ENCODE measurements at regions not wholly inside any gene's neighbourhood (a gene's known extent, or its start where the extent isn't known, plus 50 kb on each side); places are given as distances from the start of the nearest gene placed in this dataset.

DNA sequence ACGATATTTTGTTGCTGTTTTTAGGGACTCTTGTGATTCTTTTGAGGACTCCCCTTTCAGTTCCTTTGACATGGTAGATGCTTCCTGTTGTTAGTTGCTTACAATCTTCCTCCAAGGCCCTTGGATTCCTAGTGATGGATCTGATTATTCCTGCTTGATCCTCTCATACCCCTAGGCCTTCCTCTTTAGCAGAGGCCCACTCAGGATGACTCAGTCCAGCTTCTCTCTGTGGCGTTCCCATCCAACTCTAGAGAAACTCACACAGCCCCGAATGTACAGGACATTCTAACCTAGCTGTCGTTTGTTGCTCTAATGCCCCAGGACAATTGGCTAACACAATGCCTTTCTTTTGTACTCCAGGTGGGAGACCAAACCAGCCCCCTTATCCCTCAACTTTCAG lies 191.4 kb downstream of the POSTN start:
- no peak for DNase-seq (ENCODE audit: low spot score)

- no peak for DNase-seq (ENCODE audit: low spot score)
These were observed 192.5 kb downstream of the POSTN start for GRCh38 chr13:37406031-37406430.

- no peak for DNase-seq (ENCODE audit: low spot score)
These were observed 194.6 kb downstream of the POSTN start for GRCh38 chr13:37403776-37404527.

DNA sequence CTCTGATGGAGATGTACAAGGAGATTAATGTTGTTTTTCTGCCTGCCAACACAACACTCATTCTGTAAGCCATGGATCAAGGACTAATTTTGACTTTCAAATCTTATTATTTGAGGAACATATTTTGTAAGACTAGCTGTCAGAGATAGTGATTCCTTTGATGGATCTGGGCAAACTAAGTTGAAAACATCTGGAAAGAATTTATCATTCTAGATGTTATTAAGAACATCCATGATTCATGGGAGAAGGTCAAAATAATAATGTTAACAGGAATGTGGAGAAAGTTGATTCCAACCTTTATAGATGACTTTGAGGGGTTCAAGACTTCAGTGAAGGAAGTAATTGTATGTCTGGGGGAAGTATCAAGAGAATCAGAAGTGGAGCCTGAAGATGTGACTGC lies 196.8 kb downstream of the POSTN start:
- DNase-seq (ENCODE audit: low spot score), result no peak

DNA sequence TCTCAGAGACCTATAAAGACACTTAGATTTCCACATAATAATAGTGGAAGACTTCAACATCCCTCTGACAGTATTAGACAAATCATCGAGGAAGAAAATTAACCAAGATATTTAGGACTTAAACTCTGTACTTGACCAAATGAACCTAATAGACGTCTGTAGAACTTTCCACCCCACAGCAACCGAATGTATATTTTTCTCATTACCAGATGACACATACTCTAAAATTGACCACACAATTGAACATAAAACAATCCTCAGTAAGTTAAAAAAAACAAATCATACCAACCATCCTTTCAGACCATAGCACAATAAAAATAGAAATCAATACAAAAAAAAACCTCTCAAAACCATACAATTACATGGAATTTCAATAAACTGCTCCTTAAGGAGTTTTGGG lies 201.0 kb downstream of the POSTN start:
- no peak for DNase-seq (ENCODE audit: low spot score)

DNA sequence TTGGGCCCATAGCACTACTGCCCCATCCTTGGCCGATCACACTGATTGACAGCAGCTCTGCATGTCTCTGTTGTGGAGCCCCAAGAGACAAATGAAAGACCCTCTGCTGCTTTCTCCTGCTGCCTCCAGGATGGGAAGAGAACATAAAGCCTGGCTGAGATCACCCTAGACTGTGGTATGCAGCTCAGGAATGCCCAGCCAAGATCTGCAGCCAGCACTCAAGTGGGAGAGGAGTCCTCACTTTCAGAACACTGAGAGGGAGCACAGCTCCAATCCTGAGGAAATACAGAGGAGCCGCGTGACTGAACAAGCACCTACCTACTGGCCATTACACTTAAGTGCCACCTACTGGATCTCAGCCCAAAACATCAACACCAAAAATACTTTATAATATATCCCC lies 203.0 kb downstream of the POSTN start:
- no peak for DNase-seq (ENCODE audit: low spot score)

DNA sequence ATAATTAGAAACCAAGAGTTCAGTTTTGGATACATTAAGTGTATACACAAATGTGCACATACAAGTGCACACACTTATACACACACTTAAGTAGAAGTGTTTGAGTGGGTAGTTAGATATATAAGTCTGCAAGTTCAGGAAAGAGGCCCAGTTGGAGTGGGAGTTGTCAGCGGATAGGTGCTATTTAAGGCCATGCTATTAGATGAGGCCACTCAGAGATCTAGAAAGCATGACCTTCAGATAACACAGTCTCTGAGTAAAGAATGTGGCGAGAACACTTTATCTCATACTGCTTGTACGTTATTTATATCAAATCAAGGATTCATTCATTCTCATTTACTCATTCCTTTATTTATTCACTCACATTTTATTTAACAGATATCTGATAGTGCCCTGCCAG lies 206.2 kb downstream of the POSTN start:
- no peak for DNase-seq (ENCODE audit: low spot score)

DNA sequence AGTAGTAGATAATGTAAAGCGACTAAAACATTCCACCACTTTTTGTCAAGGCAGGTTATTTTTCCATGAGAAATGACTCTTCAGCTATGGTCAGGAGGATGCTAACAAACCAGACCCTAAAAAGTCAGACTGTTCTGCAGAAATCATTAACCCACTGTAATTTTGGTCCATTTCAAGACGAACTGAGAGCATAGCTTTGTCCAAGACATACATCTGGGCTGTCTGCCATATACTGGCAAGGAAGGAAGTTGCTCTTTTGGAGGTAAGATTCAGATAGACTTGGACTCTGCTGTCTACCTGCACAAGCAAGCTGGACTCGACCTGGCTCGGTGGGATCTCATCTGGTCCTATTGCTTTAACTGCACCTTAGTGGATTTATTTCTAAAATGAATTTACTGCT lies 207.8 kb downstream of the POSTN start:
- DNase-seq (ENCODE audit: low spot score), result no peak

- no peak for DNase-seq (ENCODE audit: low spot score)
These were observed 212.5 kb downstream of the POSTN start for GRCh38 chr13:37385956-37386670.

DNA sequence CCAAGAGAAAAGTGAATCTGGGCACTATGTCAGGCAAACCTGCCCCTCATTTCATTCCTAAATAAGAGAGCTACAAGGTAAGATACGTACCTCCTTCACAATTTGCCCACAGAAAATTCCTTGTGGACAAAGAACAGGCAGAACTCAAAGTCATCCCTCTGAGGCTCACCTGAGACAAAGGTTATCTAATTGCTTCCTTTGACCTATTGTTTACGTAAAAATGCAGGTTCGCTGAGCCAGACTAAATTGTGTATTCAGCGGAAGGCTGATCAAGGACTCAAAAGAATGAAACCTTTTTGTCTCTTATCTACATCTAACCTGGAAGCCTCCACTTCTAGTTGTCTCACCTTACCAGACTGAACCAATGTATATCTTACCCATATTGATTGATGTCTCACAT lies 213.3 kb downstream of the POSTN start:
- DNase-seq (ENCODE audit: low spot score), result no peak

DNA sequence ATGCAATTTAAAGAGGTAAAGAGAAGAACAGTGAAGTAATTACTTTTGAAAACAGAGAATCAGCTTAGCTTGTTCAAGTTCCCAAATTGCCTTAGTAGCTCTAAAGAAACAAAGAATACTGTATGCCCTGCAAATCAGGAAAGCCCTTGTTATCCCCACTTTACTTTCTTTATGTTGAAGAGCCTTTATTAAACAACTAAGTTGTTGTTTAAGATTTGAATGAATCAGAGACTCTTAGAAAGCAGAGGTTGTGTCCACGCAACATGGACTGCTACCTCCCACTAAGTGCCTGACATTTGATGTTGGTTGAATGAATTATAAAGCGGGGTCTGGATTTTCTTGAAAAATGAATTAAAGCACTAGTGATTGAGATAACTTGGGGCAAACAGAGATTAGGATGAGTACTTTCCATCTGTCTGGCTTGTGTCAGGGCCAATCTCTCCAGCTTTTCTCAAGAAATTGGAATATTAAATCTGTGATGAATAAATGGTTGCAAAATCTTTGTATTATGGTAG lies 214.7 kb downstream of the POSTN start:
- no peak for DNase-seq (ENCODE audit: low spot score)

DNA sequence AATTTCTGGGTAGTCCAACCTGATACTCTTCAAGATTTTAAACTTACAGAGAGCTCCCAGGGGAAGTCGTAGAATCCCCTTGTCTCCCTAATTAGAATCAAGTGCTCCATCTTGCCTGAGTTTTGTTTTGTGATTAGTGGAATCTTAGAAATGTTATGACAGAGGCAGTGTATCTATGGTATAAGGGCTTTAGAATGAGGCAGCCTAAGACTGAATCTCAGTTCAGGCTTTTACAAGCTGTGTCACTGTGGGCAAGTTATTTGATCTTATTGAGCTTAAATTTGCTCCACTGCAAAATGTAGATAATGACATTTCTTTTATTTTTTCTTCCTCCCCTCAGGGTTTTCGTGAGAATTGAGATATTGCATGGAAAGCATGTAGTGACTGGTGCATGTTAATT lies 215.5 kb downstream of the POSTN start:
- no peak for DNase-seq (ENCODE audit: low spot score)

- DNase-seq (ENCODE audit: low spot score), result no peak
These were observed 216.4 kb downstream of the POSTN start for GRCh38 chr13:37382146-37382545.

DNA sequence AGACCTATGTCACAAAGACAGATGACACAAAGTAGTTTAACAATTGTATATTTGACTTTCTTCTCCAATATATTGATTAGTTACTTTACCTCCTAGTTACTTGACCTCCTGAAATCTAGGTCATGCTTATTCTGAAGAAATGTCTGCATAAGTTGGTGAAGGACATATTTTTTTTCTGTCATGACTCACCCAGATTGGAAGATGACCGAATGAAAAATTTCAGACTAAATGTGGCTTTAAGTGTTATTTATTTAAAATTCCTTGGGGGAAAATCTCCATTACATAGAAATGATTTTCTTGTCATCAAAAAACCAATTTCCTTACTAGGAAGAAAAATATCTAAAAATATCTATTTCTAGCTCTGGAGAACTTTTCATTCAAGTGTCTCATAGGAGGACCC lies 217.1 kb downstream of the POSTN start:
- DNase-seq (ENCODE audit: low spot score), result no peak

GRCh38 chr13:37379841-37380240 lies 218.7 kb downstream of the POSTN start:
- no peak for DNase-seq (ENCODE audit: low spot score)

GRCh38 chr13:37375724-37376123 lies 222.8 kb downstream of the POSTN start:
- no peak for DNase-seq (ENCODE audit: low spot score)

DNA sequence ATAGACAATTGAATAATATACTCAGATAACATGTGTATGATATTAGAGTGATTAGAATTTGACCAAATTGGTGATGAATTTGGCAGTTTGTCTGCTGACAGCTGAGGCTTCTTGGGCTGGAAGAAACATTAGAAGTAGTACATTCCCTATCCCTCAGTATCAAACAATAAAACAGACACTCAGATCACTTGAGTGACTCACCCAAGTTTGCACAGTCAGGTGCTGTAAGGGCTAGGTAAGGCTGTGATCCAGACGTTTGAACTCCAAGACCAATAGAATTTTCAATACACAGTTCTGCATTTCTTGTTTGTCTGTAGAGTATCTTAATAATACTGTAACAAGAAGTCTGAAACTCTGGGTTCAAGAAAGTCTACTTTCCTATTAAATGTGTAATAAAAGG lies 223.5 kb downstream of the POSTN start:
- no peak for DNase-seq (ENCODE audit: low spot score)

- DNase-seq (ENCODE audit: low spot score), result no peak
These were observed 229.0 kb downstream of the POSTN start for GRCh38 chr13:37369616-37370015.

DNA sequence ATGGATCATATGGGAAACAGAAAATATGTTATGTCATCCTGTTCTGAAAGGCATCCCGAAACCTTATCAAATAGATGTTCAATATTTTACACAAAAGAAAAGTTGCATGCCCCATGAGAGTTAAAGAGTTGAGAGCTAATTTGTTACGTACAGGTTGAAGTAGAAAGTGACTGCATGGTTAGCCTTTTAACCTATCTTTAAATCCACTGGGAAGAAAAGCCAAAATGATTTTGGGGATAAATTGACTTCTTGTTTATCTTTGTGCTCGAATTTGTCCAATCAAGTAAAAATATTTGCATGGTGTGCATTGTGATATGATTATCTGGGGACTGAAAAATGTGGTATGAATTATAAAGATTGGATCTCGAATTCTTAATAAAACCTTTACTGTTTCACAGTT lies 230.1 kb downstream of the POSTN start:
- DNase-seq (ENCODE audit: low spot score), result no peak

DNA sequence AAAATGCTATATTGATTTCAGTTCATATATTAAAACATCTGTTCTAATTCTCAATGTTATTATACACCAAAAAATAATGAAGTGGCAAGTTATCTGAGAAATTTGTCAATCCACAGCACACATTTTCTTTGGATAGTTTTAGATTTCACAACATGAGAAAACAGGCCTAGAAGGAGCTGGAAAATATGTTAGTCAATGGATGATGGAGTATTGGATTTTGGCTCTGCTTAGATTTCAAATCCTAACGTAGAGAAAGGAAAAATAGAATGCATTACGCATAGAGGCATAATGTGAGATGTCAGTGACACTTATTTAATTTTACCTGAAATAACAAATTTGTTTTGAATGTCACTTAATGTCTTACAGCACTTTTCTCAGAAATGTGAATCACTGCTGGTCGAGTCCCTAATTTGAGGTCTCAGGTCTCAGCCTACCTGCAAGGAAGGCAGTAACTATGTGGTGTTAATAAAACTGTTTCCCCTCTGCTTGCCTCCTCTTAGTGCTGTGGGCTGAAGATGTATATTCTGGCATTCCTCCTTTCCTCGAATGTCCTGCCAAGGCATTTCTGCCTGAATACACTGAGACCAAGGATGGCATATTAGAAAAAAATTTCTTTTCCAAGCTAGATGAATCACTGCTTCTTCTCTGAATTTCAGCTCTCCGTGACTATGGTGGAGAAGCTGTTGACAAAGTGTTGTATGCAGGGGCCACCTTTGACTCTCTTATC lies 232.4 kb downstream of the POSTN start:
- no peak for DNase-seq (ENCODE audit: low spot score)

DNA sequence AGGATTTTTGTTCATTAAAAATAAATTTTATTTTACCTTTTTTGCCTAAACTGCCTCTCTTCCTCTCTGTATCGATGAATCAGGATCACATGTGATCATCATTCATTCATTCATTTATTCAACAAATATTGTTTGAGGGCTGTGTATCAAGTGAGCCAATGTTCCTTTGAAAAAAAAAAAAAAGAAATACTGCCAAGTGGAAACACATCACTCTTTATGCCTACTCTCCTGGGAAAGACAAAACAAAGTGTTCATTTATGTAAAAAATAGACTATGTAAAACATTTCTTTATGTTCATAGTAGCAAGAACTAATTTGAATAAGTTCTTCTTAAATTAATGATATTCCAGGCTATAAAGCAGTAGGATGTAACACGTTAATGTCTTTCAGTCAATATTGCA lies 233.1 kb downstream of the POSTN start:
- no peak for DNase-seq (ENCODE audit: low spot score)

DNA sequence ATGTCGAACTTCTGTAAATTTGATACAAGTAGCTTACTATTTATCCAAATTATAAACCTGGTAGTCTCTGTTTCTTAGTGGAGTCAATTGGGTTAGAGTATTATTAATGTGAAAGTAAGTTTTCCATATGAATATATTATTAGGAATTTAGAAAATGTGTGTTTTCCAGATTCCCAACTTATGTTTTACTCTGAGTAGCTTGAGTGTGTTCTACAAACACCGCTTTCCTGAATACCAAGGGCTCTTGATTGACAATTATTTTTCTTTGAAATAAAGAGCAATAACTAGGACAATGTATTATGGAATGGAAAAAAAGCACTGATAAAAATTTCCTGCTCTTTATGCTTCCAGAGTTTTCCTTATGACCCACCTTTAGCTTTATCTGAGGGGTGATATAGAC lies 233.6 kb downstream of the POSTN start:
- no peak for DNase-seq (ENCODE audit: low spot score)

DNA sequence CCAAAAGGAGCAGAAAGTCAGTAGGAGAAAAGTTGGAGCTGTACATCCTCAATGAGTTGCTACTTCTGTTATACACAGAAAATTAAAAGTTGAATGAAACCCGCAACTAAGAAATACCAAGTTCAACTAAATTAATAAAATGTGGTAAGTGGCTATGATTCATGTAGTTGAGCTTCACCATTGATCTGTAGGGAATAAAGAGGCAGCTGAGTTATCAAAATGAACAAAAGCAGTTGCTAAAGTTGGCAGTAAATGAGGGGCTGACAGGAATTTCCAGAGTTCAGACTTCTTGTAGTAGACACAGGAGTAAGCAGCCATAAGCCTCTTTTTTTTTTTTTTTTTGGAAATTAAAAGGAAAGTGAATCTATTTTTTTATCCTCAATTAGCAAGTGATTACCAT lies 234.6 kb downstream of the POSTN start:
- no peak for DNase-seq (ENCODE audit: low spot score)

Measured in iPS-NIHi11 (cell line).